GM08714 (cell line): ENCODE measurements at regions not wholly inside any gene's neighbourhood (a gene's known extent, or its start where the extent isn't known, plus 50 kb on each side); places are given as distances from the start of the nearest gene placed in this dataset.

Experiments used
- H3K4me3 ChIP-seq: fragments of 200-500 bp; sonication (Bioruptor generic); 2 replicates; pipeline ENCODE4 v1.5.1; 2014; ENCODE audit warnings: mild to moderate bottlenecking, low read length, inconsistent platforms
- ZNF274 ChIP-seq: IDR thresholded peaks from 2 replicates; pipeline ENCODE4 v1.6.1; 2012; ENCODE audit warnings: mild to moderate bottlenecking, low read depth, low read length

DNA sequence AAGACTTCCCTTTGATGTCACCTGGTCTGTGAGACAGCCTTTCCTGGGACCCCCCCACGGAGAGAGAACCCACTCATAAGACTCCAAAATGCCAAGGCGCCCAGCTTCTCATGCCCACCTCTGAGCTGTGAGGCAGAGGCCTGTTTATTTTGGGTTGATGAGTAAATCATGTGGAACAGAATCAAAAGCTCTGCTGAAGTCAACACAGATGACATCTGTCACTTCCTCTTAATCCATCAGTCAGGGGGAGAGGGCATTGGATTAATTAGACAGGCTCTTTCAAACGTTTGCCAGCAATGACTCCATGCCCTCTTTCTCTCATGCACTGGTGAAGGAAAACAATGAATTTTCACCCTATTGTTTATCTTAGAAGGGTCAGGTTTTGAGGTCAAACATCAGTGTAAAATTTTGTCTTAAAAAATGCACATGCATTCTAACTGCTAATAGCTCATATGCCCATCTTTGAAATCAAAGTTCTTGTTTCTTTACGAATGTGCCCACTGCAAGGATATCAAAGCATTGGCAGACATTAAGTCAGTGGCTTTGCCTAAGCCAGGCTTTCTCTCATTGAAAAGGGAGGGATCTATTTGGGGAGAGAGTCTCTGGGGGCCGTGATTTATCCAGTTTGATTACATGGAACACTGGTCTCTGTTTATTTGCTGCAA lies 184.1 kb downstream of the ACKR3 start:
- H3K4me3 ChIP-seq = no peak overlapping the region
- TF ChIP-seq ZNF274 = no peak

DNA sequence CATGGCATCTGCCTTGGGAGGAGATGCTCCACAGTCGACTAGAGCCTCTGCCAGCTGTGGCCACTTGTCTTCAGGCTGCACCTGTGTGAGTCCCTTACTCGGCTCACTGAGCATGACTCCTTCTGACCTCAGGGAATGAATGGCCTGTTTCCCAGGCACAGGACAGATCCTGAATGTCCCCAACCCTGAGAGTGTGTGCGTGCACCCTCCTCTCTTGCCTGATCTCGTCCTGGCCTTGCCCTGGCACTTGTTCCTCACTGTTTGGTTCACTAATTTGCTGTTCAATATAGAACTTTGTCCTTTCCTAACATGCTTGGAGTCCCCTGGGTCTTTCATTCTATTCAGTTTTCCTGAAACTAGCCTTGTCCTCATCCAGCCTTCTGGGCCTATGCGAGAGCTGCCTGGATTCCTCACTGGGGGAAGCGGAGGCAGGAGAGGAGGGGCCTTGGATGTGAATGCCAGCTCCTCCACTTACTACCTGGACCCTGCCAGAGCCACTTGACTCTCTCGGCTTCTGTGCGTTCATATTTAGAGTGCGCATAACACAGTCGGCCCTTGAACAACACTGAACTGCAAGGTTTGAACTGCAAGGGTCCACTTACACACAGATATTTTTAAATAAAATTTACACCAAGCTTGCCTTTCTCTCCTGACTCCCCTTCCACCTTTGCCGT lies 184.8 kb downstream of the ACKR3 start:
- TF ChIP-seq ZNF274 = no peak
- no peak overlapping the region for H3K4me3 ChIP-seq

DNA sequence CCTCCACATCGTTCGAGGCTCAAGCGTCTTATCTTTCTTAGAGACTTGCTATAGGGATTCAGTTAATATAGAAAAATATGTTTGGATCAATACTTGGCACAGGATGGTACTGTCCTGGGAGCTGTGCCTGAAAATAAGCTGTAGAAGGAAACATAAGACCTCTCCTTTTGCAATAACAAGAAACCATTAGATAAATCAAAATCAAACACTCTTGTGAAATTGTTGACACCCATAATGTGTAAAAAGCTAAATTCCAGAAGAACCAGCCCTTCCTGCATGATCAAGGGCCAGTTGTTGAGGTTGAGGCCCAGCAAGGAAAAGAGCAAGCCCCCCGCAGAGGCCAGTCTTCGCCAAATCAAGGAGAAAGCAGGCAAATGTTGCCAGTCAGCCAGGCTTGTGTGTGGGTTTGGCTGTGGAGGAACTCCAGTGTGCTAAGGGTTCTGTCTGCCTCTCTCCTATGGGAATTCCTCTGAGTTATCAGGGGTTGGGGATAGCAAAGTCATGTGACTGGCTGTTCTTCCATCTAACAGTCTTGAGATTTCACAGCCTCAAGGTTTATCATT lies 185.7 kb downstream of the ACKR3 start:
- TF ChIP-seq ZNF274 = no peak
- no peak overlapping the region for H3K4me3 ChIP-seq

DNA sequence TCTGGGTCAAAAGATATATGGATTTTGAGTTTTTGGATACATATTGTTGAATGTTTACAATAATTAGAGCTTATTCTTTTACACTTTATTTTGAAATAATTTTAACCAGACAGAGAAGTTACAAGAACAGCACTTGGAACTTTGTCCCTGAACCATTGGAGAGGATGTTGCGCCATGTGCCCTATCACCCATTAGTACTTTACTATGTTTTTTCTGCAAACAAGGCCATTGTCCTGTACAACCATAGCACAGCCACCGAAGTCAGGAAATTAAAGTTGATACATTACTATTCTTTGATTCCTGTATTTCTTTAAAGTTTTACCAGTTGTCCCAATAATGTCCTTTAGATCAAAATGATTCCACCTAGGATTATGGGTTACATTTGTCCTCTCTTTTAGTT lies 188.8 kb downstream of the ACKR3 start:
- TF ChIP-seq ZNF274 = no peak
- no peak overlapping the region for H3K4me3 ChIP-seq

DNA sequence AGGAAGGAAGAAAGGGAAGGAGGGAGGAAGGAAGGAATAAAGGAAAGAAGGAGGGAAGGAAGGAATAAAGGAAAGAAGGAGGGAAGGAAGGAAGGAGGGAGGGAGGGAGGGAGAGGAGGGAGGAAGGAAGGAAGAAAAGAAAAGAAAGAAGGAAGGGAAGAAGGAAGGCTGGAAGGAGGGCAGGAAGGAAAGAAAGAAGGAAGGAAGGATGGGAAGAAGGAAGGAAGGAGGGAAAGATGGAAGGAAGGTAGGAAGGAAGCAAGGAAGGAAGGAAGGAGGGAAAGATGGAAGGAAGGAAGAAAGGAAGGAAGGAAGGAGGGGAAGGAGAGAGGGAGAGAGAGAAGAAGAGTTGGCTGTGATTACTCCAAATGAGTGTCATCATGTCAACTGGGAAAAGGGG lies 190.6 kb downstream of the ACKR3 start:
- H3K4me3 ChIP-seq = no peak overlapping the region
- no peak for TF ChIP-seq ZNF274

DNA sequence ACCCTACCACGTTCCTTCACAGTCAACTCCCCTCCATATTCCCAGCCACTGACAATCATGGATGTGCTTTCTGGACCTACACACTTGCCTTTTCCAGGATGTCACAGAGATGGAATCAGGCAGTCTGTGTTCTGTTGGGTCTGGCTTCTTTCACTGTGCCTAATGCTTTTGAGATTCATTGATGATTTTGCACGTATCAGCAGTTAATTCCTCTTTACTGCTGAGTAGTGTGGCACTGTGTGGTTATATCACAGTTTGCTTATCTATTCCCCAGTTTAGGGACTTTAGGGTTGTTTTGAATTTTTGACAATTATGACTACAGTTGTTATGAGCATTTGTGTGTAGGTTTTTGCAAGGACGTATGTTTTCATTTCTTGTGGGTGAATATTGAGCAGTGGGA lies 191.7 kb downstream of the ACKR3 start:
- TF ChIP-seq ZNF274 = no peak
- H3K4me3 ChIP-seq = no peak overlapping the region

DNA sequence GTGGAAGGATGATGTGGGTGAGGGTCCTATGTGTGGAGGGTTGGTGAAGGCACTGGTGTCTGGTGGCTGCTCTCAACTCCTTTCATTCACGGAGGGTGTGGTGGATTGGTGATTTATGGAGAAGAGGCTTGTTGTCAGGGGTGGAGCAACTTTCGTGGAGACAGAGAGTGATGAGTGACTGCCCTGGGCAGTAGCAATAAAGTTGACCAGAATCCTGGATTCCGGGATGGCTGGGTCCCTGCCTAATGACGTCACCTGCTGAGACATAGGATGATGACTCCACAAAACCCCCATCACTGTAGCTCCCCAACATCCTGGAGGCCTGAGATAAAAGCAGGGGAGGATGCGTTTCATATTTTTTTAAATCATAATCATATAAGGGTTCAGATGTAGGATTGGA lies 193.0 kb downstream of the ACKR3 start:
- TF ChIP-seq ZNF274 = no peak
- no peak overlapping the region for H3K4me3 ChIP-seq

DNA sequence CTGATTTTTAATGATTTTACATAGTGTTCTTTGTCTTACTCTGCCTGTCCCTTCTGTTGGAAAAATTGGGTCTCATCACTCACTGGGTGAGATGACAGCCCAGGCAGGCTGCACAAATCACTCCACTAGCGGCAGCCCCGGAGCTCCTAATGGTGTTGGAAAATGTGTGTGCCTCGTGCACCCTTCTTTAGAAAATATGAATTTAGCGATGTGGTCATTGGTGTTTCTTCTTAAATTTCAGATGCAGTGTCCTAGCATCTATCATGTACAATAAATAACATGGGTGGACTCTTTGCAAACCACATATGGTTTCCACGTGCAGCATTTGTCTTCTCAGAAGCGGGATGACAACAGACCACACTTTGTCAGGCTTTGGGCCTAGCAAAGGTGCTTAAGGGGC lies 194.2 kb downstream of the ACKR3 start:
- TF ChIP-seq ZNF274 = no peak
- no peak overlapping the region for H3K4me3 ChIP-seq

DNA sequence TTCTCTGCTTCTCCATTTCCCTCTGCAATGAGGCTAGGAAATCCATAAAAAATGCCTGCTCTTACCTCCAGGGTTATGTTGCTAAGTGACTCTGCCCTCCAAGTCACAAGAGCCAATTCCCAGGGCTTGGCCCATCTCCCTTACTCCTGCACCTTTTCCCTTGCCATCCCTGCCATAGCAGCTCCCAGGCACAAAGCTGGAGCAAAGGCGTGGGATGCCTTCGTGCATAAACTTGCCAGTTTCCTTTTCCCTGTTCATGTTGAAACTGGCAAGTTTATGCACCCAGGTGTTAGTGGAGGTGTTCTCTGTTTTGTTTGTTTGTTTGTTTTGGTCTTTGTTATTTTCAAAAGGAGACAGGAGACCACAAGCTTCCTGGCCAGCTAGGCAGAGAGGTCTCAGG lies 195.1 kb downstream of the ACKR3 start:
- TF ChIP-seq ZNF274 = no peak
- no peak overlapping the region for H3K4me3 ChIP-seq

DNA sequence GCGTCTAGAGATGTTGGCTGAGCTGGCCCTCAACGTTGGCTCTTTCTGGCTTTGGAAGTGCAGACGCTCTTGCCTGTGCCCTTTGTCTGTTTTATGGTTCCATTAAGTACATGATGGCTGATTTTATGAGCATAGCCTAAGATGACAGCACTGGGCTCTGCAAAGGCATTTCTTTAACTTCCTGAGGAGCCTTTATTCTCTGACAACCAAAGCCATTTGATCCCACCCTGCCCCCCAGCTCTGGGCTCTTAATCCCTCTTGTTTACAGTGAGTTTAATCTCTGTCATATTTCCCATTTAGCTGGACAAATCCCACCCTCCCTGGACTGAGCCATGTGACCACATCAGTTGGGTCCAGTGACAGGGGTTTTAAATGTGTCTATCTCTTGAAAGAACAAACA lies 195.9 kb downstream of the ACKR3 start:
- H3K4me3 ChIP-seq = no peak overlapping the region
- TF ChIP-seq ZNF274 = no peak

DNA sequence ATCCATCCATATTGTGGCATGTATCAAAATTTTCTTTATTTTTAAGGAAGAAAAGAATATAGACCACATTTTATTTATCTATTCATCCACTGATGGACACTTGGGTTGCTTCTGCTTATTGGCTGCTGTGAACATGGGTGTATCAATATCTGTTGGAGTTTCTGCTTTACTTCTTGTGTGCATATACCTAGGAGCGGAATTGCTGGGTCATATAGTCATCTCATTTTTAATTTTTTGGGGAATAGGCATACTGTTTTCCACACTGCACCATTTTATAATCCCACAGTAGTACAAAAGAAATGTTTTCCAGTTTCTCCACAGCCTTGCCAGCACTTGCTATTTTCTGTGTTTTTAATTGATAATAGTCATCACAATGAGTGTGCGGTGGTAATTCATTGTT lies 197.2 kb downstream of the ACKR3 start:
- no peak for TF ChIP-seq ZNF274

DNA sequence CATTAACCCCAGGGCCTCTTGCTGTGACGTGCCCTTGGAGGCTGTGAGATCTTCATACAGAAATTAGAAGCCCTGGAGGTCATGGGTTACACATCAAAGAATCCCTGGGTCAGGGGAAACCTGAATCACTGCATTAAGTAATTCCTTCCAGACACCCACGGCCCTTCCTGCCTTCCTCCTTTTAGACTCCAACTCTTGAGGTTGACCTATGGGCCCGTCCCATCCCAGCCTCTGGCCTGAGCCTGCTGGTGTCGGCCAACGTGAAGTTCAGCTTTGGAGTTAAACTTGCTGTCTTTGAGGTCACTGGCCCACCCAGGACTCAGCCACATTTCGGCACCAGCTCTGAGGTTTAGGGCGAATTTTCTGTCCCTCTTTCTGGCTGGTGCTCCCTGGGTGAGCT lies 198.3 kb downstream of the ACKR3 start:
- no peak for TF ChIP-seq ZNF274
- H3K4me3 ChIP-seq = no peak overlapping the region

More for the DNA sequence above, 197.2 kb downstream of the ACKR3 start:
- H3K4me3 ChIP-seq = no peak overlapping the region

DNA sequence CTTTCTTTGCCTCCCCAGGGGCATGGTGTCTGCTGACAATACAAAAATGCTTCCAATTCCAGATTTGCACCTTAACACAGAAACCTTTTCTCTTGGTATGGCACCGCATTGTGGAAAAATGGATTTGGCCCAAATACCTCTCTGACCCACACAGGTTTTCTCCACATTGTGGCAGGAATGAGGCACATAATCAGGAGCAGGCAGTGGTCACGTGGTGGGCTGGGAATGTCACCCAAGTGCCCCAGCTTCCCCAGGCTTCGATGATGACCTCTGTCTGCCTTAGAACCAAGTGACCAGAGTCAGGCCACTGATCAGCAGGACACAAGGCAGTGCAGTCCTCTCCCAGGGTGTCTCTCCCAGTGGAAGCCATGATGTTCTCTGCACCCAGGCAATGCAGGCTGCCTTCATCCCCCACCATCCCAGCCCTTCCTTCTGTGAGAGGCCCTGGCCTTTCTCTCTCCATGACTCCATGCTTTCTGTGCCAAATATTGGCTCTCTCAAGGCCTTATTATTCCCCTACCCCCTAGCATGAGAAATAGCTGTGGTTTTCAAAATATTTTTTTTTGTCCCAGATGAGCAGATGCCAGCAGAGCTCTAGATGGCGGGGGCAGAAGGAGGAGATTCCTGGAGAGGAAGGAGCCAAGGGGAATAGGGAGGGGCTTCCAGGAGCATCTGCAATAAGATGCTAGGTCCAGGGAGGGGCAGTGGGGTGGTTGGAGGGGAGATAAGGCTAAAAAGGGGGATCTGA lies 198.9 kb downstream of the ACKR3 start:
- no peak for TF ChIP-seq ZNF274
- H3K4me3 ChIP-seq = no peak overlapping the region

DNA sequence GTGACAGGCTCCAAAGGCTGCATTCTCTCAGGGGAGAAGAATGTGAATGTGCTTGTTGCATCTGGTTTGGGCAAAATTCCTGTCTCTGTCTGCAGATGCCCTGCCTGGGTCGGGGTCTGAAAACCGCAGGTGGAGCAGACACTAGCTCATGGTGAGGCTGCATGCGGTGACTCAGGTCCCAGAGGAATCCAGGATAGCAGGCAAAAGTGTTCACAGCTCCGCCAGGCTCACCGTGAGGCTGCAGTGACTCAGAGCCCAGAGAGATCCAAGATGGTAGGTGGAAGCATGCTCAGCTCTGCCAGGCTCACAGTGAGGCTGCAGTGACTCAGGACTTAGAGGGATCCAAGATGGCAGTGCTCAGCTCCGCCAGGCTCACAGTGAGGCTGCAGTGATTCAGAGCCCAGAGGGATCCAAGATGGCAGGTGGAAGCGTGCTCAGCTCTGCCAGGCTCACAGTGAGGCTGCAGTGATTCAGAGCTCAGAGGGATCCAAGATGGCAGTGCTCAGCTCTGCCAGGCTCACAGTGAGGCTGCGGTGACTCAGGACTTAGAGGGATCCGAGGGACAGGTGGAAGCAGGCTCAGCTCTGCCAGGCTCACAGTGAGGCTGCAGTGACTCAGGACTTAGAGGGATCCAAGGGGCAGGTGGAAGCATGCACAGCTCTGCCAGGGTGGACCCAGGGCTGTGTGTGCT lies 200.5 kb downstream of the ACKR3 start:
- no peak overlapping the region for H3K4me3 ChIP-seq
- no peak for TF ChIP-seq ZNF274
